UCSD-AML1 (cell line): ENCODE measurements at regions not wholly inside any gene's neighbourhood (a gene's known extent, or its start where the extent isn't known, plus 50 kb on each side); places are given as distances from the start of the nearest gene placed in this dataset.

Source experiments
- DNase-seq: peaks from one replicate; lab custom pipeline; 2025; ENCODE audit not compliant: unreplicated experiment; lab: John Stamatoyannopoulos, UW

DNA sequence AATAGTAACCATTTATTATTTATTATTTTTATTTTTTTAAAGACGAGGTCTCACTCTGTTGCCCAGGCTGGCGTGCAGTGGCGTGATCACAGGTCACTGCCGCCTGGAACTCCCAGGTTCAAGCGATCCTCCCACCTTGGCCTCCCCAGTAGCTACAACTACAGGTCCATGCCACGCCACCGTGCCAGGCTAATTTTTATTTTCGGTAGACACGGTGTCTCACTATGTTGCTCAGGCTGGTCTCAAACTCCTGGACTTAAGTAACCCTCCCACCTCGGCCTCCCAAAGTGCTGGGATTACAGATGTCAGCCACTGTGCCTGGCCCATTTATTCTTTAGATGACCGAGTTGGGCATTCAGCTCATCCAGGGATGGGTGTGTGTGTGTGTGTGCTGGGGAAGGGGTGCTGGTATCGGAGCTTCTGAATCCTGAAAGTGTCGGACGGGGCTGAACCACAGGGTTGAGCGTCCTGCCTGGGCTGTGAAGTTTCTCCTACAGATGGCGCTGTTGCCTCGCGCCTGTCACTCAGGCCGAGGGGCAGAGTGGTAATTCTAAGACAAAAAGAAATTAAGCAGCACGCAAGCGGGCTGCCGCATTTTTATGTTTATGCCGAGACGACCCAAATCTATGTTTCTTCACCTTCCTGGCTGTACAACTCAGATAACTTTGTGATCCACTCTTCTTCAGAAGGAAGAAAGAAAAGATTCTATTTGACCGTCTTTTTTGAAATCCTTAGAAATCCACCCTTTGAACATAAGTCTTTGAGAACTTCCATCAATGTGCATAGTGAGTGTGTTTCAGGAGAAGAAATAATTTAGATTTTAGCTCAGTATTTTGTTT is 252.8 kb downstream of the CDH26 start:
- peak; percentile 60 for DNase-seq

DNA sequence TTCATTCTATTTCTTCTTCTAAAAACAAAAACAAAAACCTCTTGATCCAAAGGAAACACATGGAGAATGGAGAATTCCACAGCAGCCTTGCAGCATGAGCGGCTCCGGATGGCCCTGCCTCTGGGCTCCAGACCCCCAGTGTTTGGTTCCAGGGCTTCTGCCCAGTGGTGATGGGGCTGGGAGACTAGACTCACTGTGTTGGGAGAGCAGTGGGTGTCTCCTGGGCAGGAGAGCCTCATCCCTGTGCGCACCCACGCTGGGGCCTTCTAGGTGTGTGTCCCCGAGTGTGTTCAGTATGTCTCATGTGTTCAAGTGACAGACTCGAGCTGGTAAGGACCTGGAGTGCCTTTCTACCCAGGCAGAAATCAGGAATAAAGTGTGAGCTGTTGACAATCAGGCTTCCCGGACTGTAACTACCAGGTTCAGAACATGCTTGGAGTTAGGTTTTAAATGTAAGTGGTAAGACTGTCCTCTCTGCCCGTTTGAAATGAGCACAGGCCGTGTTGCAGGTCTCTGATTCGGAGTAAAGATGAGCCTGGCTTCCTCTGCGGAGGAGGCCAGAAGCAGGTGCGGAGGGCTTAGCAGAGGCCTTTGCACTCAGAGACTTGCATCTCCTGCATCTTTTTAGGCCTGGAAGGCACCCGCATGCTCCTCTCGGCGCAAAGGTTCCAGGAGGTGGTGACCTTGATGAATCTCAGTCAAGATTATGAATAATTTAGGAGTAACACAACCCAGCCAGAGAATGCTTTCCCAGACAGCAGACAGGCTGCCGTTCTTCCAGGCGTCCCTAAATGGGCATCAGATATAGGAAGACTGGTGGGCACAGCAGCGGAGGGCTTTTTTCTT is 253.6 kb downstream of the CDH26 start:
- DNase-seq = no peak

DNA sequence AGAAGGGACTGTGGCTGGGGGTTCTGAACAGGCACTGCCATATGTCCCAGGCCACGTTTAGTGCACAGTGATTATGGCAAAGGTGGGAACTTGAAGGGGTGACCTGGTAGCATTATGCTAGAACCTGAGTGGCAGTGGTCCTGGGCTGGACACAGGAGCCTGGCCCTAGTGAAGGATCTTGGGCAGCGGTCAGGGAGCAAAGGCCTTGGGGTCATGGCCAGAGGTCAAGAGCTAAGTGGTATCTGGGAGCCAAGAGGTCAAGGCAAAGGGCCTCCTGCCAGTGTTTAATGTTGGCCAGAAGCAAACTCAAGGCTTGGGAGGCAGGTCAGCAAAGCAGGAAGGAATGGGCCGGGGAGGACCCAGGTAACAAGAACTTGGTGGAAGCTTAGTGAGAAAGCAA is 254.5 kb downstream of the CDH26 start:
- DNase-seq = no peak

DNA sequence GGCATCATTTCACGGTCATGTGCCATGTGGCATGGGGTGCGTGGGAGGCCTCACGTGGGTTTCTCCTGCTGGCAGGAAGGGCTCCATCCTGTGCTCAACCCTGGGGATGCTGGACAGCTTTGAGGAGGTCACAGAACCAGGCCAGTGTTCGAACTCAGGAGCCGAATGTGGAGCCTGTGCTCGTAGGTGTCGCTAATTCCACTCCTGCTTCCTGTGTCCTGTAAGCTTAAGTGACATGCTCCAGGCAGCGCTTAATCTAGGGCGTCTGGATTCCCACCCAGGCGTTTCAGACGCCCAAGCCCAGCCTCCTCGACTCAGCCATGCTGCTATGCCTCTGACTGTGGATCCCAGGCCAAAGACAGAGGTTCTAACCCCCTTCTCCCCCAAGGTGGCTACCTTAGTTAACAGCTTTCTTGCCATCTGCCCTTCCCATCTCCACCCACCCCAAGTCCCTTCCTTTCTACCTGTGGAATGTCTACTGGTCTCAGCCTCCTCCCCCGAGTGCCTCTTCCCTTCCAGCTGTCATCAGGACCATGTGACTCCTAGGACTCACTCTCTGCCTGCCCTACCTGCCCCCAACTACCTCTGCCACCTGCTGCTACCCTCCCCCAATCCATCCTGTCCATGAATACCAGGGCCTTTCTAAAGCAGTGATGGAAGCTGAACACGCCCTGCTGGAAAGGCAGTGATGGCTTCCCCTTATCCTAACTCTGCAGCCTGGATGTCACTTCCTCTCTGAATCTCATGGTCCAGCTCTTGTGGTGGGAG is 255.1 kb downstream of the CDH26 start:
- no peak for DNase-seq

- DNase-seq = no peak
These were observed 256.9 kb downstream of the CDH26 start for GRCh38 chr20:60214901-60215815.

DNA sequence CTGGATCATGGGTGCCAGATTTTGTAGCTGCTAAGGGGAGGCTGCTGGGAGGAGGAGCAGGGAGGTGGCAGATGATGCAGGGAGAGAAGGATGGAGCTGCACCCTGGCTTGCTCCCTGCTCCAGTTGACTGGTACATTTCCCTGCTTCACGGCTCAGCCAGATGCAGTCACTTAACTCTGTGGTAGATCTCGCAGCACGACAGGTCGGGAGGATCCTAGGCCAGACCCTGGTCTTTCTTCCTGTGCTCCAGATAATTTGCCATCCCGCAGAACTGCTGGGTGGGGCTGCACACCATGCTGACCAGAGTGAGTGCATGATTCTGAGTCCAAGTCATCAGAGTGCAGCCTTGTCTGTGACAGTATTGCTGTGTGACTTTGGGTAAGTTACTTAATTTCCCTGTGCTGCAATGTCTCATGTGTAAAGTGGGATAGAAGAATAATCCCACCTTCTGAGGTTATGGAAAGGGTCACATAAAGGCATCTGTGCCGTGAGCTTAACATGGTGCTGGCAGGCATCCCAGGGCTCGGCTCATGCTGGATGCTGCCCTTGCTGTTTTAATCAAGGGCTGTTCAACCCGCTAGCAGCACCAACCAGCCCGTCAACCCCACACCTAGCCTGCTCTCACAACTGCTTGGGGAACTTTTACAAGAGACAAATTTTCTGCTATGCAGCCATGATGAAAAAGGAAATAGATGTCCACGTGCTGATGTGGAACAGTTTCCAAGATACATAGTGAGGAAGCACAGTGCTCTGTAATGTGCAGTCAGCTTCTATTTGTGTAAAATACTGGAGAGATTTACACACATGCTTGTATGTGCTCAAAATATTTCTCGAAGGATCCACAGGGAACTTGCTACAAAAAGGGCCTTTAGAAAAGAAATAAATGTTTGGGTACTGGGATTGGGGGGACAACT is 257.9 kb downstream of the CDH26 start:
- no peak for DNase-seq

DNA sequence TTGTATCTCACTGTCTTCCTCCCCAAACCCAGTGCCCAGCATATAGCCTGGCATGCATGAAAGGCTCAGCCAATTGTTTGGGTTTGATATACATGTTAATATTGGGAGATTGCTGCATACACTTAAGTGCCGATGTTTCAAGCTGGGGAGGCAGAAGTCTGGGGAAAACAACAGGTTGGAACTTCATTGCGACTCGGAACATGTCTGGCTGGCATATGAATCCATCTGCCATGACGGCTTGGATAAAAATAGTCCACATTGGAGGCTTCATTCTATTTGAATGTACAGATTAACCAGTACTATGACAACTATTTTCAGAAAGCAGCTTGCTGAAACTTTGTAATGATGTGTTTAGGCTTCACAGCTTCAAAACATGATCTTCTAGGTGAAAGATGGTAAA is 261.0 kb downstream of the CDH26 start:
- no peak for DNase-seq

DNA sequence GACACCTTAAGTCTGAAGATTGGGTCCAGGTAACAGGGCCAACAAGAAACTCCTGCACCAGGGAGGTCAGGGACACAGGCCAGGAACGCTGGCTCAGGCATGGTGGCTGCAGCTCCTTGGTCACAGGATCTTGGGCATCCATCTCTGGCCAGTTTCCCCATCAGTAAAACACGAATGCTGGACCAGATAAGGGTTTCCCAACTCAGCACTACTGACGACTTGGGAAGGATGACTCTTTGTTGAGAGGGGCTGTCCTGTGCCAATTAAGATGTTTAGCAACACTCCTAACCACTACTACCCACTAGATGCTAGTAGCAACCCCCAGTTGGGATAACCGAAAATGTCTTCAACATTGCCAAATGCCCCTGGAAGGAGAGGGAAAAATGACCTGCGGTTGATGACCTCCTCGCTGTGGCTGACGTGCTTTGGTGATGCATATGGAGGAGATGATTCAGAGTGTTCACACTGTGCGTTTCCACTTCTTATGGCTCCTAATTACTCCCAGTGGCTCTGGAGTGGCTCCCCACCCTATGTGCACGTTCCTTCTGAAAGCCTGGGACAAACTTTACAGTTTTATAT is 261.9 kb downstream of the CDH26 start:
- no peak for DNase-seq

DNA sequence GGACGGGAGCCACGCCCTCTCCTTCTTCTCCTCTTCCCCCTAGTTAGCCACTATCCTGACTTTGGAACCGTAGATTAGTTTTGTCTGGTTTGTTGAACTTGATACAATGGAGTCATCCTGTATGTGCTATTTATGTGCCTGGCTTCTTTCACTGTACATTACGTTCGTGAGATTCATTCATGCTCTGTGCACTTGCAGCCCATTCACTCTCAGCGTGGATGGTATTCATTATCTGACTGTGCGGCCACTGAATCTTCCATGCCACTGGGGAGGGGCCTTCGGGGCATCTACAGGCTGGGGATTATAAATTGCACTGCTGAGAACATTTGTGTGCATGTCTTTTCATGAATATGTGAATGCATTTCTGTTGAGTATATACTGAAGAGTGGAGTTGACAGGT is 262.5 kb downstream of the CDH26 start:
- no peak for DNase-seq

- DNase-seq = no peak
These were observed 263.4 kb downstream of the CDH26 start for GRCh38 chr20:60221593-60221992.

DNA sequence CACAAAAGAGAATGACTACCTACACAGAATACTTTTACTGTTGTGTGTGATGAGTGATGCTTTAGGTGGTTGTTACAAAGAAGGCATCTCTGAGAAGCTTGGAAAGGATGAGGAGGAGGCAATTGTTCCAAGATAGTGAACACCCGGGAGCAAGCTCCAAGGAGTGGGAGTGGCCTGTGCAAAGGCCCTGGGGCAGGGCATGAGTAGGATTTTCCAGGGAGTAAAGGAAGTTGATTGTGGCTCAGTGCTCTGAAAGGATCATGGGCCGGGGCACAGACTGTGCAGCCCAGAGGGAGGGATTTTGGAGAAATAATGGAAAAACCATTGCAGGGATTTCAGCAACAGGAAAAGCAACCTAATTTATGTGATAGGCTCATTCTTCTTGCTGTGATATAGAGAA is 264.3 kb downstream of the CDH26 start:
- no peak for DNase-seq

- no peak for DNase-seq
These were observed 265.0 kb downstream of the CDH26 start for GRCh38 chr20:60223174-60223573.

GRCh38 chr20:60224914-60225313 is 266.7 kb downstream of the CDH26 start:
- peak; percentile 25 for DNase-seq

GRCh38 chr20:60228255-60228654 is 270.0 kb downstream of the CDH26 start:
- peak; percentile 27 for DNase-seq

DNA sequence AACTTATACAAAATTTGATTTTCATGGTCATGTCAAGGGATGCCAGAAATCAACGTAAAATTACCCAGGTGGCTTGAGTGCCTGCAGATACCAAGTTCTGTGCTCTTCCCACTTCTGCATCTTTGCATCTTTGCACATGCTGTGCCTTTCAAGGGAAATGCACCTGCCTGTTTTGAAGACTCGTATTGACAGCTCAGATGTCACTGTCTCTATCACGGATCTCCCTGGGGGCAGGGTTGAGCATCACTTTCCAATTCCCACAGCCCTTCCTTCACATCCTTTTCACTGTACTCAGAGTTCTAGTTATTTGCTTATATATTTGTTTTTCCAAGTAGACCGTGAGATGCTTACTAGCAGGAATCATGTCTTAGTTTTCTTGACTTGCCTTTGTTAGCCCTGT is 274.2 kb downstream of the CDH26 start:
- no peak for DNase-seq

- DNase-seq = no peak
These were observed 274.9 kb downstream of the CDH26 start for GRCh38 chr20:60233018-60233630.

DNA sequence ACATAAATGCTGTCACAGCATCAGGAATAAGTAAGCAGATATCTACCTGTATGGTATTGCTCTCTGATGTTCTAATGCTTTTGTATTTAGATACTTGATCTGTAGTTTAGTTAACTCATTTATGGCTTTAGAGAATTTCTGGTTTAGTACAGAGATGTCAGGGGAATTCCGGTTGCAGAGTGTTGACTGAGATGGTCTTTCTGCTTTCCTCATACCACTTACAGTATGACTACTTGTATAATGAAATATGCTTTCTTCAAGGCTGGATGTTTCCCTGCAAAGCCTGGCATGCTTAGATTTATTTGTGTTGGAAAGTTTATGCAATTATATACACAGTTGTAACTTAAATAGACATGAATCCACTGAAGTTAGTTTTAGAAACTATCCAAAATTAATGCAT is 278.4 kb downstream of the CDH26 start:
- DNase-seq = no peak

GRCh38 chr20:60237981-60238380 is 279.8 kb downstream of the CDH26 start:
- DNase-seq = peak; percentile 23
